Adrenal gland (tissue), 9 donors: ENCODE measurements at regions not wholly inside any gene's neighbourhood (a gene's known extent, or its start where the extent isn't known, plus 50 kb on each side); places are given as distances from the start of the nearest gene placed in this dataset.

ENCODE experiments used
- DNase-seq, 7 donors: peaks; one replicate each; pipeline ENCODE4 v3.0.0-alpha.2; 2019 to 2020
- H3K27ac ChIP-seq, 5 donors: fragments of 200-600 bp; sonication (generic) in 4 of 5; 1 replicate in 3 of 5; 2 replicates in 2 of 5; pipeline versions ENCODE4 v1.5.1 to v1.8.0; 2016 to 2020; ENCODE audit warnings: mild to moderate bottlenecking in 1 of 5
- H3K27me3 ChIP-seq: fragments of 200-600 bp; 2 replicates; pipeline ENCODE4 v1.8.0; 2021
- H3K36me3 ChIP-seq, 2 donors: fragments of 200-600 bp; replicated peaks in 1 of 2; 1 replicate in 1 of 2; 2 replicates in 1 of 2; pipeline versions ENCODE4 v1.5.1 to v1.8.0; 2018 to 2022
- H3K4me1 ChIP-seq, 2 donors: fragments of 200-600 bp; replicated peaks in 1 of 2; 1 replicate in 1 of 2; 2 replicates in 1 of 2; pipeline versions ENCODE4 v1.5.1 to v1.8.0; 2018 to 2021
- H3K4me3 ChIP-seq, 4 donors: fragments of 200-600 bp; sonication (generic) in 3 of 4; one replicate each; pipeline ENCODE4 v1.5.1; 2016 to 2018
- H3K9me3 ChIP-seq, 3 donors: fragments of 200-600 bp; sonication (generic) in 1 of 3; replicated peaks in 1 of 3; 1 replicate in 2 of 3; 2 replicates in 1 of 3; pipeline versions ENCODE4 v1.5.1 to v1.8.0; 2016 to 2021
- CTCF ChIP-seq, 6 experiments: fragments of 450-650 bp in 4 of 6; fragments of 200-600 bp in 2 of 6; sonication (generic) in 1 of 6; IDR thresholded peaks; 1 replicate in 5 of 6; 2 replicates in 1 of 6; pipeline versions ENCODE4 v1.5.1 to v1.8.0; 2016 to 2021; ENCODE audit warnings: antibody characterized with exemption in 6 of 6, mild to moderate bottlenecking in 2 of 6, moderate library complexity in 1 of 6
- POLR2A ChIP-seq, 2 donors: fragments of 450-650 bp; IDR thresholded peaks; one replicate each; pipeline ENCODE4 v1.6.1; 2017; ENCODE audit warnings: antibody characterized with exemption in 2 of 2, mild to moderate bottlenecking in 2 of 2, moderate library complexity in 1 of 2
- WGBS, 4 donors: extraction: QIAGEN DNeasy Blood & Tissue Kit in 2 of 4; methylation state at CpG; one replicate each; pipeline versions ENCODE4 v1.1.5 to v1.1.7; 2013 to 2017; 5-methylcytosine and 5-hydroxymethylcytosine counted together
- intact Hi-C, 2 donors: fragments of 100-400 bp; cut with DNase I; formaldehyde crosslinking; loops; one replicate each; pipeline versions ENCODE4 v1.14.1 to v1.15.0; 2022 to 2023
- donor health status: healthy with polysubstance abuse.
- donor health status: Bipolar disorder and iron deficiency.
- donor health status: DM: yes; HTN: yes; CAD: no.
- donor health status: DM: no; HTN: no; CAD: no.
- donor health status: DM: no; HTN: no; CAD: no.

- Histone ChIP-seq H3K27ac (no peak overlapping the region), H3K36me3 (no peaks in the 10 kb centered on the region), H3K4me1 (no peaks in the 10 kb centered on the region), H3K4me3 (no peak overlapping the region), H3K9me3 (no peaks in the 10 kb centered on the region), H3K27me3 (no peaks in the 10 kb centered on the region)
- DNase-seq, result no peak
- intact Hi-C loops, result no loop called here
- TF ChIP-seq CTCF (IDR thresholded peaks at IDR 0.05) (no peak), POLR2A (IDR thresholded peaks at IDR 0.05) (no peak)
- 50 to 66% (median 59%) methylated on average over 1 of the region's 1 CpG for WGBS, 4 donors
Measured at GRCh38 chr3:88444251-88444650, 294.5 kb downstream of the C3orf38 start.

GRCh38 chr3:88452228-88452627 lies 302.5 kb downstream of the C3orf38 start:
- WGBS, 4 donors, result 77 to 87% (median 82%) methylated on average over 4 of the region's 4 CpGs
- Histone ChIP-seq H3K36me3 (no peaks in the 10 kb centered on the region), H3K27ac (no peak overlapping the region), H3K4me3 (no peak overlapping the region), H3K27me3 (no peaks in the 10 kb centered on the region), H3K4me1 (no peaks in the 10 kb centered on the region), H3K9me3 (no peaks in the 10 kb centered on the region)
- intact Hi-C loops, result no loop called here
- TF ChIP-seq POLR2A (IDR thresholded peaks at IDR 0.05), result no peak
- no peak for TF ChIP-seq CTCF (IDR thresholded peaks at IDR 0.05)
- no peak for DNase-seq

- Histone ChIP-seq H3K27ac (no peak overlapping the region), H3K27me3 (no peaks in the 10 kb centered on the region), H3K4me1 (no peaks in the 10 kb centered on the region), H3K4me3 (no peak overlapping the region), H3K9me3 (no peaks in the 10 kb centered on the region), H3K36me3 (no peaks in the 10 kb centered on the region)
- WGBS, 4 donors, result 58 to 76% (median 71%) methylated on average over 3 of the region's 3 CpGs
- intact Hi-C loops, result no loop called here
- no peak for TF ChIP-seq CTCF (IDR thresholded peaks at IDR 0.05)
- TF ChIP-seq POLR2A (IDR thresholded peaks at IDR 0.05), result no peak
- DNase-seq, result no peak
Measured at GRCh38 chr3:88460369-88460768, 310.6 kb downstream of the C3orf38 start.

GRCh38 chr3:88462230-88462629 lies 312.5 kb downstream of the C3orf38 start:
- Histone ChIP-seq H3K4me3 (no peak overlapping the region), H3K36me3 (no peaks in the 10 kb centered on the region), H3K27ac (no peak overlapping the region), H3K9me3 (no peaks in the 10 kb centered on the region), H3K4me1 (no peaks in the 10 kb centered on the region), H3K27me3 (no peaks in the 10 kb centered on the region)
- TF ChIP-seq POLR2A (IDR thresholded peaks at IDR 0.05), result no peak
- no peak for TF ChIP-seq CTCF (IDR thresholded peaks at IDR 0.05)
- intact Hi-C loops, result no loop called here
- DNase-seq, result no peak
